GM03348 (cell line): ENCODE measurements at regions not wholly inside any gene's neighbourhood (a gene's known extent, or its start where the extent isn't known, plus 50 kb on each side); places are given as distances from the start of the nearest gene placed in this dataset.

Experiments
- DNase-seq: peaks from one replicate; pipeline ENCODE4 v3.0.0; 2012; ENCODE audit warnings: low spot score

DNA sequence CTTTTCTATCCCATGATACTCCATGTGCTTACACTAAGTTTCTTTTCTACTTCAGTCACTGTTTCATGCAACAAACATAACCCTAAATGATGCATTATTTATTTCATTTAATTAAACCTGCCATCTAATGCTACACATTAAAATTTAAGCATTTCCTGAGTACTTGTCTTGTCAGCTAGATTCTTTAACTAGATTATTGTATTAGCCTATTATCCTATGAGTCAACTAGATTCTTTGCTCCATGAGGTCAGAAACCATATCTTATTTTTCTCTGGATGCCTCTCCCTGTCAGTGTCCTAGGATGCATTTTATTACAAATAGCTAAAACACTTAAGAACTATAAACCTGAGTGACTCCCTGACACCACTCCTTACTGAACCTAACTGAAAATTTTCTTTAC is 652.4 kb downstream of the SLC4A3 start:
- DNase-seq = peak; percentile 40

- DNase-seq = no peak
Measured at GRCh38 chr2:220280736-220281135, 653.3 kb downstream of the SLC4A3 start.

DNA sequence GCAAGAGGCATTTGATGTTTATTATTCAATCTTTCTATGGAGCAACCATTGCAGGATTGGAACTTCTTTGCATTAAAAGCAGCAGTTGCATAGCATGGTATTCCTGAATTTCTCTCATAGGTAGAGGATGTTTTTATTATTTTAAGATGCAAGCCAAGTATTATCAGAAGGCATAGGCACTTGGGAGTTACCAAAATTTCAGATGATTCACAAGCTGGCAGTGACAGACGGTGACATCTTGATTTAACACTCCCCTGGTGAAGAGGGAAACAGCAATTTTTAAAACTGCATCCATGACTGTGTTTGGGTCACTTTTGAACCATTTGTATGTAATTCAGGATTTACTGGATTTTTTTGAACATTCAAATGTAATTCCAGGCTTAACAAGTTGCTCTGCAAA is 654.3 kb downstream of the SLC4A3 start:
- DNase-seq = no peak

- DNase-seq = no peak
Measured at GRCh38 chr2:220282236-220282635, 654.8 kb downstream of the SLC4A3 start.

GRCh38 chr2:220293966-220294365 is 666.5 kb downstream of the SLC4A3 start:
- DNase-seq = no peak

- no peak for DNase-seq
Measured at GRCh38 chr2:220296174-220296573, 668.7 kb downstream of the SLC4A3 start.

DNA sequence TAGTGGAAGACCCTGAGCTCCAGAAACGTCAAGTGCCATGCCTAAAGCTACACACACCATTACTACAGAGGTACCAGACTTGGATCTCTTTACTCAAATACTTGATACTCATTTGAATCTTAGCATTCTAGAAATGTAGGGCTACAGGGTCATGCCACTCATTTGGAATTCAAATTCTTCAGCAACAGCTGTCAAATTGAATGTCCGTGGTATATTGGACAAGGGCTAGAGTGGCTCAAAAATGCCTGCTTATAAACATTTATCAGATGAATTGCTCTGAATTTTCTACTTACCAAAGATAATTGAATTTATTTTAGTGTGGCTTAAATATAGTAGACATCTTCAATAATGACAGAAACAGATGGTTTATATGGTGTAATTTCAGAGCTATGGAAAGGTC is 669.7 kb downstream of the SLC4A3 start:
- no peak for DNase-seq

GRCh38 chr2:220300806-220301205 is 673.4 kb downstream of the SLC4A3 start:
- no peak for DNase-seq

GRCh38 chr2:220302756-220303155 is 675.3 kb downstream of the SLC4A3 start:
- DNase-seq = no peak

GRCh38 chr2:220309215-220309614 is 681.8 kb downstream of the SLC4A3 start:
- no peak for DNase-seq

- DNase-seq = no peak
Measured at GRCh38 chr2:220310451-220310861, 683.0 kb downstream of the SLC4A3 start.

DNA sequence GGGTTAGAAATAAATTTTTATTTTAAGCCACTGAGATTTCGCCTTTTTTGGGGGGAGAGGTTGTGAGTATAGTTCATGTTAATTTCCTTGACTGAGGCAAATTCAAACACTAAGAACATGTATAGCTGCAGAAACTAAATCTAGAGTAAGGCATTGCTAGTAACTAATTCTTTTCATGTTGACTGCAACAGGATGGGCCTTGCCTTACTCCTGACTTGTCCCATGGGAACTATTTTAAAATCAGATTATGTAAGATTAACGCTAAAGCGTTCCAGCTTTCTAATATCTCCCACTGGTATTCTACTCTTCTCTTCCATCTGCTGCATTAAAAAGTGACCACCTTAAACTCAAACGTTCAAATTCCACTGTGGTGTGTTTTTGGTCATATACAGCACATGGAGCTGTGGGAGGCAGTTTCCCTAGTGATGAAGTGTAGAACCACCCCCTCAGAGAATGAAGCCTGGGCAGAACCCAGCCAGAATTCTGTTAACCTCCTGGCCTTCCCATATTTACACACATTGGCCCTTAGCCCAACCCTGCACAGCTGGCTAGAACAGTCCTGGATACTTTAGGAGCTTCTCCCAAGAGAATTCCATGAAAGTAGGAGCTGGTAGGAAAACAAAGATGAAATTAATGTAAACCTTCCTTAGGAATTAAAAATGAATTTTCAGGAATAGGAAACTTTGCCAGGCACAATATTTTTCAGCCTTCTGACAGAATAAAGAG is 687.8 kb downstream of the SLC4A3 start:
- DNase-seq = no peak

- DNase-seq = no peak
Measured at GRCh38 chr2:220318037-220318436, 690.6 kb downstream of the SLC4A3 start.

- no peak for DNase-seq
Measured at GRCh38 chr2:220318508-220318907, 691.1 kb downstream of the SLC4A3 start.

GRCh38 chr2:220320326-220320725 is 692.9 kb downstream of the SLC4A3 start:
- no peak for DNase-seq

DNA sequence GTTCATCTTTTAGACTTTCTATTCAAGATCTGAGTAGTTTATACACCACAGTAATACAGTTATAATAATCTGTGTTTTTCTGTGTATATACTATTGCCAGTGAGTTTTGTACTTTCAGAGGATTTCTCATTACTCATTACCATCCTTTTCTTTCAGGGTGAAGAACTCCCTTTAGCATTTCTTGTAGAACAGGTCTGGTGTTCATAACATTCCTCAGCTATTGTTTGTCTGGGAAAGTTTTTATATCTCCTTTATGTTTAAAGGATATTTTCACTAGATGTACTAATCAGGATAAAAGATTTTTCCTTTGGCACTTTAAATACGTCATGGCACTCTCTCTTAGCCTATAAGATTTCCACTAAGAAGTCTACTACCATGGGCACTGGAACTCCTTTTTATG is 705.5 kb downstream of the SLC4A3 start:
- DNase-seq = no peak

GRCh38 chr2:220334210-220334609 is 706.8 kb downstream of the SLC4A3 start:
- no peak for DNase-seq

- DNase-seq = no peak
Measured at GRCh38 chr2:220334871-220335590, 707.6 kb downstream of the SLC4A3 start.

DNA sequence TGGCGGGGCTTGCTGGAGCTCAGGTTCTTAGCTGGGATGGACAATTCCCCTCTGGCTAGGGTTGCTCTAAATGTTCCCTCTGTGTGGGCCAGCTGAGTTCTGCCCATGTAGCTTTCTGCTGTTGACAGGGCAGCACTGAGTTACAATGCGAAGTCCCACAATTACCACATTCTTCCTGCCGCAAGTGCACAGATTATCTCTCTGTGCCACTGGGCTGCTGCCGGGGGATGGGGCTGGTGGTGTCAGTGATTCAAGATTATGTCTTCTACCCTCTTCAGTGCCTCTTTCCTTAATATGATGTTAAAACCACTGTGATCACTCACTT is 708.1 kb downstream of the SLC4A3 start:
- DNase-seq = no peak

GRCh38 chr2:220336771-220337170 is 709.3 kb downstream of the SLC4A3 start:
- DNase-seq = no peak

- DNase-seq = no peak
Measured at GRCh38 chr2:220337611-220338440, 710.4 kb downstream of the SLC4A3 start.

DNA sequence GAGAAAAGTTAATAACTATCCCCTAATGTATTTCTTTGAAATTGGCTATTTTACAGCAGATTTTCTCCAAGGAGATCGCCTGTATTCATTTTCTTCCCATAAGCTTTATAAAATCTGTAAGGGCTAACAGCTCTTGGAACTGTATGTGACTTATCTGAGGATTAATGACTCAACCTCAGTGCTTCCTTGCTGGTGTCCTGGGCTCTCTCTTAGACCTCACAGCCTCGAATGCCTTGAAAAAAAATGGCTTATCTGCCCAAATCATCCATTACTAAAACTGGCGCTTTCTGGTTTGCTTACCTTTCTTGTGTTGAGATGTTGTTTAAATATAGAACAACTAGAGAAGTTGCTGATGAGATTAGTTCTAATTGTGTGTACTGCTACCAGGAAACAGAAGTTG is 713.6 kb downstream of the SLC4A3 start:
- no peak for DNase-seq

GRCh38 chr2:220346919-220347318 is 719.5 kb downstream of the SLC4A3 start:
- no peak for DNase-seq
